GM18511 (cell line): ENCODE measurements at regions not wholly inside any gene's neighbourhood (a gene's known extent, or its start where the extent isn't known, plus 50 kb on each side); places are given as distances from the start of the nearest gene placed in this dataset.

Experiments
- ATAC-seq: cut with Tn5 transposase; IDR thresholded peaks from one replicate; pipeline ENCODE4 v1.9.1; 2021; ENCODE audit warnings: mild to moderate bottlenecking, moderate library complexity; ENCODE audit not compliant: unreplicated experiment

DNA sequence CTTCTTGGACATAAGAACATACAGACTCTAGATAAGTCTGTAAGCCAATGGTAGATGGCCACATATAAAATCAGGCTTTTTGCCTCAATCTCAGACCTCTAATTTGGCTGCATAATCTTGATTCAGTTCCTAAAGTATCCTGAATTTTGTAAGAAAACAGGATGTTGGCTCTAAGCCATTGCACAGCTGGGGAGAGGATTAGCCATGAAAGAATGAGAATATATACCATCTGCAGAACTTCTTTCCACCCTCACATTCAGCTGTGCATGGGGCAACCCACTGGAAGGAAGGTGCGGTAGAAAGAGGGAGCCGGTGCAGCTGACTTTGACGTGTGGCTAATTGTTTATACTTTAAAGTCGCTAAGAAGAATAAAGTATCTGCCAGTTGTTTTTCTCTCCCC lies 1061.6 kb upstream of the FAM98A start:
- ATAC-seq, result no peak

GRCh38 chr2:34656632-34657031 lies 1057.5 kb upstream of the FAM98A start:
- ATAC-seq, result peak; percentile 92

GRCh38 chr2:34652636-34653035 lies 1053.5 kb upstream of the FAM98A start:
- no peak for ATAC-seq

DNA sequence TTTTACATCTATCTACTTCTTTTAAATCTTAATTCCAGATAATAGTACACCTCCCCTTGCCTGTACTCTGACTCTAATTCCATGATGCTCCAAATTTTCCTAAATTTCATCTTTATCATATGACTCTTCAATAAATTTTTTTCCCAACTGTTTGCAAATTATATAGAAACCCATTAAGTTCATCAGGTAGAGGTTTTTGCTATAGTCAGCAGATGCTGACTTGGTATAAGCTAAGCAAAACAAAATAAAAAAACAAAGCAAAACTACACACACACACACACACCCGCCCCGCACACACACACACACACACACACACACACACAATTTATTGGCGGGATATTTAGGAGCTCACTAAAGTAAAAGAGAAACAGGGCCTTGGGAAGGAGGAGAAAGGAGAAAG lies 1047.8 kb upstream of the FAM98A start:
- ATAC-seq, result no peak

DNA sequence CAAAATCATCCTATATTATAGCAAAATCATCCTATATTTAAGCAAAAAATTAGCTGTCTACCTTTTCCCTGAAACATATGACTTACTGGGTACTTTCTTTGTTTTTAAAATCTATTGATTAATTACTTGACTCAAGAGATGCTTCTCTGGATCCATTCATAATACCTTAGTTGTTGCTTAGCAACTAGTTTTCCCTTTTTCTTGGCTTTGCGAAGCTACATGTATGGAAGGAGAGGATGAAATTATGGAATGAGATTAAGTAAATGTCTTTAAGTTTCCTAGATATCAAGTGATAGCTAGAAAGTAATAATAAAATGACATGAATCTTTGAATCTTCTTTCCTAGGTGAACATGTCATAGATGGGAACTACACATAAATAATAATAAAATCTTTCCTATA lies 1033.2 kb upstream of the FAM98A start:
- ATAC-seq, result no peak

DNA sequence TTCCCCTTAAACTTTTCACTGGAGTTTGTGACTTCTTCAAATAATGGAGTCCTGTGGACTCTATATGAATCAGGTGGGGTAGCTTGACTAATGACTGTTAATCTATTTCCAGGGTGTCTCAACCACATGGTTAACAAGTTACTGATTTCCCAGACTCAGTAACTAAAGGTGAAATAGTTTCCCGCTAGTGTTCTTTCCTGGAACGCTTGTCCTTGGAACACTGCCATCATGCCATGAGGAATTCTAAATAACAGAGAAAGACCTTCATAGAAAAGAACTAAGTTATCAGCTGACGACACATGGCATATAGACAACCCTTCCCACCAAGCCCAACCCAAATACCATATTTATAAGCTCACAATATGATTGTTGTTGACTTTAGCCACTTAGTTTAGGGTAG lies 1027.9 kb upstream of the FAM98A start:
- no peak for ATAC-seq

DNA sequence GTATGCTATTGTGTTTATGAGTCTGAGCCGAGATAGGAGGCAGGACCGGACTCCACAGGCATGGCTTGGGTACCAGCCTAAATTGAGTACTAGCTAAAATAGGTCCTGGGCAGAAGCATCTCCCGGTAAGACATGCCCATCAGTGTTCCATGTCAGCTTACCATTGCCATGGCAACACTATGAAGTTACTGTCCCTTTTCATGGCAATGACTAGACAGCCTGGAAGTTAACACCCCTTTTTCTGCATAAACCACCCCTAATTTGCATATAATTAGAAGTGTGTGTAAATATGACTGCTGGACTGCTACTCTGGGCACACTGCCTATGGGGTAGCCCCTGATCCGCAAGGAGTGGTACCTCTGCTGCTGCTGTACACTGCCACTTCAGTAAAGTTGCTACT lies 1005.1 kb upstream of the FAM98A start:
- ATAC-seq, result no peak

- ATAC-seq, result no peak
These were observed 1003.2 kb upstream of the FAM98A start for GRCh38 chr2:34602262-34602661.

DNA sequence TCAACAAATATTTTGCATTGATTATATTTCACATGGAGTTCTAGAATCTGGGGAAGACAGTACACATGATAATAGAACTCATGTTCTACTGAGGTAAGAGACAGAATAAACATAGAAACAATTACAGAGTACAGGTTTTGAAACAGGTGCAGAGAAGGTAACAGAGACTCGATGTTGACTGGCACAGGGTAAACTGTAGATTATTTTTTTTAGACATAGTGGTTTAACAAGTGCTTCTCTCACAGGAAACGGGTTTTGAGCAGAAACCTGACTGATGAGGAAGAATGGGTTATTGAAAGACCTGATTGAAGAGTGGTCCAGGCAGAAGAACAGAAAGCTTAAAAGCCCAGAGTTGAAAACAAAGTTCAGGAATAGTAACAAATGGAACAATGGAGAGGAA lies 1002.5 kb upstream of the FAM98A start:
- ATAC-seq, result no peak

- ATAC-seq, result no peak
These were observed 979.5 kb upstream of the FAM98A start for GRCh38 chr2:34578641-34579040.

GRCh38 chr2:34570266-34570872 lies 971.3 kb upstream of the FAM98A start:
- ATAC-seq, result no peak

- ATAC-seq, result no peak
These were observed 968.0 kb upstream of the FAM98A start for GRCh38 chr2:34567128-34567527.

GRCh38 chr2:34552337-34552736 lies 953.2 kb upstream of the FAM98A start:
- ATAC-seq, result no peak

GRCh38 chr2:34549710-34550345 lies 950.7 kb upstream of the FAM98A start:
- no peak for ATAC-seq

DNA sequence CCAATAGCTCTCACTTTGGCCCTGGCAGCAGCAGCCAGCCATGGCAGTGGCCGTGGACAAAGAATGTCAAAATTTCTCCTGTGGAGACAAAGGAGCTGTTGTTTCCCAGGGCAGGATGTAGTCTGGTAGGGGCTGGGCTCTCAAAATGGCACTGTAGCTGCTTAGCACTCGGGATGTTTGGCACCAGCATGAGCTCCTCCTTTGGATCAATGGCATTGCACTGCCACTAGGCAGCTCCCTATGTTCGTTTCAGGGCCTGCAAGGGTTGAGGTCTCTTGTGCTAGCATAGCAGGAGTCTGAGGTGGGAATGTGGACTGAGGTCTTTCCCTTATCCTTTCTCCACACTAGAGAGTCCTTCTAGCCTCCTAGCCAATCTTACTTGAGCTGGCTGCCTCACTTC lies 948.8 kb upstream of the FAM98A start:
- no peak for ATAC-seq

DNA sequence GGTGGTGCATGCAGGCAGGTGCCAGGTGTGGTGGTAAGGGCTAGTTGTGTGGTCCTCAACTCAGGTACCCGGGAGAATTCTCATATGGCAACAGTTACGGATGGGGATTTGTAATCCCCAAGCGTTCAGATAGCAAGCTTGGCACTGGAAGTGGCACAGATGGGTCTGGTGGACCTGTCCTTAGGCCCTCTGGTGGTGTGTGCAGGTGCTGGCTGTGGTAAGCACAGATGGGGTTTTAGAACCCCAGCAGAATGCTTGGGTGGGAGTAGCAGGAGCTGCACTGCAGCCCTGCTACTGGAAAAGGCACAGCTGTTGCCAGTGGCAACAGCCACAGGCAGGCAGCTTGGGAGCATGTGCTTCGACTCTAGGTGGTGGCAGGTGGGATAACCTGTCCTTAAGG lies 948.2 kb upstream of the FAM98A start:
- no peak for ATAC-seq

GRCh38 chr2:34545486-34546136 lies 946.5 kb upstream of the FAM98A start:
- no peak for ATAC-seq

- no peak for ATAC-seq
These were observed 935.7 kb upstream of the FAM98A start for GRCh38 chr2:34534761-34535160.

DNA sequence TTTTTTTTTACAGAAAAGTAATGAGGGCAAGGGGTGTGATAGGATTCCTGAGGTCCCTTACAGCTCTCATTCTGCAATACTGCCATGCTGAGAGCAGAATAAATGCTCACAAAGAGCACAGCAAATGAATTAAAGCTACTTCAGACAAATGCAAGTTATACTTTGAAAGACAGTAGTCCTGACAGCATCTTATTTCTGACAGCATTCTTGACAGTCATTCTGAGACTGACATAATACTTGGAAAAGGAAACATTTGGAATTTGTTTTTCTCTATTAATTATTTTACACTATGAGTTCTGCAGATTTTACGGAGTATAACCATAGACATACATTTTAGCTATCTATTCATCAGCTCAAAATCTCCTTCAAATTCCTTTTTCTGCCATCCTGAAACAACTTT lies 935.2 kb upstream of the FAM98A start:
- no peak for ATAC-seq

DNA sequence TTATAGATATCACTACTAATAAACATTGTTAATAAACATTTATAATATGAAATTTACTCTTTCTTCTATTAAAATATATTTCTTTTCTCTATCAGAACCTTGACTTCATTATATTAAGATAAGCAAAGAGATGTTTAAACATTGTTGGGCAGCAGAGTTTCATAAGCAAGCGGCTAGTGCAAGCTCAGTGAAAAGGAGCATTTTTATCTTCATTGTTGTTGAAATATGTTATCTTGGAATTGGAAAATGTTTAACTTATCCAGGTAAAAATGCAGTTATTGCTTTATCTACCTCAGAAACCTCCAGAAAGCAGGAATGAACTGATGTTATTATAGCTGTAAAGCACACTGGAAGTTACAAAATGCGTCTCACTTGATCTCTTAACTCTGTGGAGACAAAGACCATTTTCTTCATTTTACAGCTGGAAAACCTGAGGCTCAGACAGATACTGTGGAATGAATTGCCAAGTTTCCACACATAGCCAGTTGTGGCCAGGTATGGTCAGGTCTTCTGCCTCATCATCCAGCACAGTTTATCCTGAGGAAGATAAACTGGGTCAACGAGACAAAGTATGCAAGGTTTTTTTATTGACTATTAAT lies 934.6 kb upstream of the FAM98A start:
- ATAC-seq, result no peak

GRCh38 chr2:34529965-34530364 lies 930.9 kb upstream of the FAM98A start:
- no peak for ATAC-seq

DNA sequence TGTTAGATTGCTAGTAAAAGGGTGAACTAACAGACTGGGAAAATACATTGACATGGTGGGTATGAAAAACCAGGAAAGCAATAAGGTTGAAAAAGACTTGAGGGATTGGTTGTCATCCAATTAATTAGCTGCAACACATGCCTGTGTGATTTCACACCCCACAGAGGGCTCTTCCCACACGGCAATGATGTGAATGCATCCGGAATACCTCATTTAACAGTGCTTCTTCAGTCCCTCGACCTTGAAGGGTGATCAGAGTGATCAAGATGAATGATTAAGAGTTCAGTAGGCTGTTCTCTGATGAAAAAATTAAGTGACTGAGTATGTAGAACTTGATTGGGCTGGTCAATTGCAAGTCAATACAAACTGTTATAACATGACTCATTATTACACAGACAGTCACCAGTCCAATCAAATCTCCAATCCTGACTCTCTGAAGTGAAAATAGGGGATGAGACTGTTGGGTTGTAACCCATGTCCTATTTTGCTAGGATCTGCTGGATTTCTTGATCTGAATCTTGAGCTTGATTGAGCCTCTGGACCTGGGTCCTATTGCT lies 924.9 kb upstream of the FAM98A start:
- no peak for ATAC-seq
